Hippocampal formation (tissue), 2 donors: ENCODE measurements at regions not wholly inside any gene's neighbourhood (a gene's known extent, or its start where the extent isn't known, plus 50 kb on each side); places are given as distances from the start of the nearest gene placed in this dataset.

Experiments
- DNase-seq, 2 donors: peaks; one replicate each; lab custom pipeline; 2025; lab: John Stamatoyannopoulos, UW

GRCh38 chr7:85890244-85890811 lies 703.5 kb upstream of the SEMA3D start:
- peak in 1 of 2 donors; percentile 76 for DNase-seq

GRCh38 chr7:85887133-85887532 lies 700.3 kb upstream of the SEMA3D start:
- no peak for DNase-seq

GRCh38 chr7:85882335-85882734 lies 695.5 kb upstream of the SEMA3D start:
- no peak for DNase-seq

- no peak for DNase-seq
Observed at GRCh38 chr7:85875398-85875797, 688.5 kb upstream of the SEMA3D start.

GRCh38 chr7:85866540-85866939 lies 679.7 kb upstream of the SEMA3D start:
- DNase-seq = no peak

GRCh38 chr7:85851571-85852193 lies 664.8 kb upstream of the SEMA3D start:
- peak in 1 of 2 donors; percentile 68 for DNase-seq

- no peak for DNase-seq
Observed at GRCh38 chr7:85850381-85850780, 663.5 kb upstream of the SEMA3D start.

- DNase-seq = no peak
Observed at GRCh38 chr7:85840554-85840953, 653.7 kb upstream of the SEMA3D start.

- no peak for DNase-seq
Observed at GRCh38 chr7:85833066-85833465, 646.2 kb upstream of the SEMA3D start.

- no peak for DNase-seq
Observed at GRCh38 chr7:85830982-85831381, 644.1 kb upstream of the SEMA3D start.

- peak in 1 of 2 donors; percentile 23 for DNase-seq
Observed at GRCh38 chr7:85829817-85830432, 643.1 kb upstream of the SEMA3D start.

GRCh38 chr7:85829176-85829575 lies 642.3 kb upstream of the SEMA3D start:
- DNase-seq = no peak

- no peak for DNase-seq
Observed at GRCh38 chr7:85828614-85829013, 641.8 kb upstream of the SEMA3D start.

GRCh38 chr7:85823396-85824080 lies 636.7 kb upstream of the SEMA3D start:
- DNase-seq = no peak

- no peak for DNase-seq
Observed at GRCh38 chr7:85821926-85822325, 635.1 kb upstream of the SEMA3D start.

GRCh38 chr7:85820702-85821443 lies 634.0 kb upstream of the SEMA3D start:
- DNase-seq = no peak

- no peak for DNase-seq
Observed at GRCh38 chr7:85815526-85815925, 628.7 kb upstream of the SEMA3D start.

GRCh38 chr7:85806321-85806720 lies 619.5 kb upstream of the SEMA3D start:
- no peak for DNase-seq

GRCh38 chr7:85805656-85806055 lies 618.8 kb upstream of the SEMA3D start:
- no peak for DNase-seq

GRCh38 chr7:85805249-85805648 lies 618.4 kb upstream of the SEMA3D start:
- DNase-seq = no peak

- no peak for DNase-seq
Observed at GRCh38 chr7:85802211-85802610, 615.4 kb upstream of the SEMA3D start.

GRCh38 chr7:85796956-85797355 lies 610.1 kb upstream of the SEMA3D start:
- DNase-seq = no peak
